HCT116 (cell line): ENCODE measurements at regions not wholly inside any gene's neighbourhood (a gene's known extent, or its start where the extent isn't known, plus 50 kb on each side); places are given as distances from the start of the nearest gene placed in this dataset.

Experiments
- ATAC-seq: fragments of 200-7000 bp; cut with Tn5 transposase; 2 replicates; pipeline ENCODE4 v1.9.1; 2020; ENCODE audit warnings: mild to moderate bottlenecking, moderate library complexity
- BruUV-seq: library from RNA; stranded (reverse); fragments of 400-500 nt; replicated peaks from 2 replicates; lab custom pipeline; 2021; lab: Mats Ljungman, UMichigan
- CTCF ChIA-PET: fragments of 300-600 bp; sonication (Branson Sonifier 250); formaldehyde crosslinking; loops from one replicate; lab custom pipeline; 2021; ENCODE audit warnings: antibody characterized with exemption; lab: Charles Lee
- POLR2A ChIA-PET: fragments of 300-600, 350-600 bp; sonication (Branson Sonifier 250); formaldehyde crosslinking; loops from one replicate; lab custom pipeline; 2021; ENCODE audit warnings: antibody characterized with exemption; lab: Charles Lee
- RAD21 ChIA-PET, 2 experiments: fragments of 300-600 bp; sonication (Branson Sonifier 250); formaldehyde crosslinking; loops; one replicate each; lab custom pipeline; 2023; ENCODE audit warnings: low total read pairs in 2 of 2; ENCODE audit not compliant: uncharacterized antibody in 2 of 2, unreplicated experiment in 2 of 2, low non-redundant PET in 1 of 2; lab: Charles Lee
- DNase-seq: peaks from one replicate; pipeline ENCODE4 v3.0.0-alpha.2; 2010; ENCODE audit warnings: low read depth, low spot score
- H2AFZ ChIP-seq: fragments of 200-600 bp; shearing (Covaris generic), sonication (generic); 2 replicates; pipeline ENCODE4 v1.6.1; 2017; ENCODE audit warnings: low read depth, mixed run types, mixed read lengths, antibody characterized with exemption, low read length; ENCODE audit not compliant: poor library complexity, severe bottlenecking
- H3K27ac ChIP-seq: 2 replicates; pipeline ENCODE4 v1.5.1; 2012; ENCODE audit warnings: low read depth, low read length
- H3K27me3 ChIP-seq: fragments of 200-600 bp; sonication (generic); 2 replicates; pipeline ENCODE4 v1.6.1; 2016; ENCODE audit warnings: mixed run types, low read length, mixed read lengths; ENCODE audit not compliant: insufficient read depth
- H3K36me3 ChIP-seq, 2 experiments: fragments of 200-500 bp in 1 of 2; fragments of 200-600 bp in 1 of 2; sonication (Bioruptor generic) in 1 of 2; sonication (generic) in 1 of 2; 2 replicates each; pipeline versions ENCODE4 v1.5.1 to v1.6.1; 2014 to 2016; ENCODE audit warnings: low read length in 2 of 2, inconsistent platforms in 1 of 2, mixed read lengths in 1 of 2, mixed run types in 1 of 2; ENCODE audit not compliant: insufficient read depth in 2 of 2, control insufficient read depth in 1 of 2
- H3K4me1 ChIP-seq, 2 experiments: fragments of 200-600 bp in 1 of 2; sonication (generic) in 1 of 2; 2 replicates each; pipeline versions ENCODE4 v1.5.1 to v1.6.1; 2012 to 2017; ENCODE audit warnings: low read length in 2 of 2, inconsistent platforms in 1 of 2, mild to moderate bottlenecking in 1 of 2, mixed read lengths in 1 of 2, mixed run types in 1 of 2, moderate library complexity in 1 of 2; ENCODE audit not compliant: insufficient read depth in 2 of 2, control insufficient read depth in 1 of 2
- H3K4me2 ChIP-seq: fragments of 200-600 bp; sonication (generic); 2 replicates; pipeline ENCODE4 v1.6.1; 2017; ENCODE audit warnings: mixed run types, low read length, mixed read lengths
- H3K4me3 ChIP-seq, 2 experiments: fragments of 200-600 bp in 1 of 2; sonication (generic) in 1 of 2; replicated peaks in 1 of 2; 2 replicates each; pipeline ENCODE4 v1.5.1; 2011 to 2016; ENCODE audit warnings: low read length in 2 of 2, control low read depth in 1 of 2, low read depth in 1 of 2, mild to moderate bottlenecking in 1 of 2, mixed read lengths in 1 of 2, mixed run types in 1 of 2
- H3K79me2 ChIP-seq: fragments of 200-600 bp; sonication (generic); 2 replicates; pipeline ENCODE4 v1.6.1; 2017; ENCODE audit warnings: mild to moderate bottlenecking, mixed run types, low read length, moderate library complexity, mixed read lengths; ENCODE audit not compliant: insufficient read depth
- H3K9ac ChIP-seq: fragments of 200-600 bp; sonication (generic); 2 replicates; pipeline ENCODE4 v1.6.1; 2016; ENCODE audit warnings: low read length, mixed read lengths
- H3K9me2 ChIP-seq: fragments of 200-600 bp; sonication (generic), shearing (Covaris generic); 2 replicates; pipeline ENCODE4 v1.6.1; 2017; ENCODE audit warnings: mixed run types, mild to moderate bottlenecking, moderate library complexity; ENCODE audit not compliant: insufficient read depth
- H3K9me3 ChIP-seq, 2 experiments: fragments of 200-500 bp in 1 of 2; fragments of 200-600 bp in 1 of 2; sonication (Bioruptor generic) in 1 of 2; sonication (generic) in 1 of 2; 2 replicates each; pipeline ENCODE4 v1.6.1; 2014 to 2017; ENCODE audit warnings: low read length in 2 of 2, mixed read lengths in 2 of 2, inconsistent platforms in 1 of 2, low read depth in 1 of 2, mild to moderate bottlenecking in 1 of 2, mixed run types in 1 of 2, moderate library complexity in 1 of 2; ENCODE audit not compliant: control insufficient read depth in 1 of 2, insufficient read depth in 1 of 2
- H4K20me1 ChIP-seq: fragments of 200-600 bp; sonication (generic), shearing (Covaris generic); 2 replicates; pipeline ENCODE4 v1.6.1; 2017; ENCODE audit warnings: mixed run types, mild to moderate bottlenecking, moderate library complexity; ENCODE audit not compliant: insufficient read depth
- ATF3 ChIP-seq: IDR thresholded peaks from 2 replicates; pipeline ENCODE4 v1.6.1; 2012
- CBX3 ChIP-seq: IDR thresholded peaks from 2 replicates; pipeline ENCODE4 v1.6.1; 2012; ENCODE audit warnings: low read depth
- CEBPB ChIP-seq: IDR thresholded peaks from 2 replicates; pipeline ENCODE4 v1.6.1; 2012; ENCODE audit warnings: low read depth
- EGR1 ChIP-seq: IDR thresholded peaks from 2 replicates; pipeline ENCODE4 v1.6.1; 2012; ENCODE audit warnings: low read depth
- EZH2 ChIP-seq: fragments of 200-600 bp; sonication (generic); IDR thresholded peaks from 2 replicates; pipeline ENCODE4 v1.6.1; 2017; ENCODE audit warnings: antibody characterized with exemption, mixed run types
- JUND ChIP-seq: IDR thresholded peaks from 2 replicates; pipeline ENCODE4 v1.6.1; 2012
- MAX ChIP-seq: IDR thresholded peaks from 2 replicates; pipeline ENCODE4 v1.6.1; 2012
- SRF ChIP-seq: IDR thresholded peaks from 2 replicates; pipeline ENCODE4 v1.6.1; 2012; ENCODE audit warnings: low read depth
- ZBTB33 ChIP-seq: IDR thresholded peaks from 2 replicates; pipeline ENCODE4 v1.6.1; 2011; ENCODE audit warnings: mild to moderate bottlenecking, low read length, moderate library complexity; ENCODE audit not compliant: insufficient replicate concordance; ENCODE audit errors: extremely low read depth
- ZFX ChIP-seq: fragments of 450-650 bp; IDR thresholded peaks from 2 replicates; pipeline ENCODE4 v1.6.1; 2017
- ZNF274 ChIP-seq: fragments of 200-500 bp; sonication (Bioruptor generic); IDR thresholded peaks from 2 replicates; pipeline ENCODE4 v1.6.1; 2014; ENCODE audit warnings: mild to moderate bottlenecking, low read depth, low read length, inconsistent platforms
- intact Hi-C: fragments of 100-400 bp; cut with micrococcal nuclease; formaldehyde crosslinking; loops from 2 replicates; pipeline ENCODE4 v1.10.0; 2022

- no peaks in the 10 kb centered on the region for H3K79me2 ChIP-seq
- RAD21 ChIA-PET = no interaction called here
- no peak for ATAC-seq
- POLR2A ChIA-PET = no interaction called here
- intact Hi-C loops = no loop called here
- H3K4me2 ChIP-seq = no peak overlapping the region
- H3K36me3 ChIP-seq = no peaks in the 10 kb centered on the region
- no peak for DNase-seq
- no peaks in the 10 kb centered on the region for H3K9me2 ChIP-seq
- H2AFZ ChIP-seq = no peak overlapping the region
- no peak overlapping the region for H3K27ac ChIP-seq
- CTCF ChIA-PET = no interaction called here
- H3K4me1 ChIP-seq = no peaks in the 10 kb centered on the region
- no peaks in the 10 kb centered on the region for H3K27me3 ChIP-seq
- no peaks in the 10 kb centered on the region for H4K20me1 ChIP-seq
- no TSS peak for BruUV-seq
- TF ChIP-seq ATF3 = no peak
- no peak for TF ChIP-seq EGR1
- no peak for TF ChIP-seq MAX
- no peak for TF ChIP-seq ZFX
- TF ChIP-seq ZNF274 = no peak
- no peak for TF ChIP-seq CBX3
- no peak for TF ChIP-seq JUND
- TF ChIP-seq CEBPB = no peak
- TF ChIP-seq ZBTB33 = no peak
- TF ChIP-seq SRF = no peak
- TF ChIP-seq EZH2 = no peak
- no peaks in the 10 kb centered on the region for H3K9me3 ChIP-seq
- H3K9ac ChIP-seq = no peak overlapping the region
- H3K4me3 ChIP-seq = no peak overlapping the region
Measured at GRCh38 chr12:90366286-90366685, 588.7 kb downstream of the CCER1 start.
